ENCODE measurements at regions not wholly inside any gene's neighbourhood (a gene's known extent, or its start where the extent isn't known, plus 50 kb on each side); places are given as distances from the start of the nearest gene placed in this dataset.

DNA sequence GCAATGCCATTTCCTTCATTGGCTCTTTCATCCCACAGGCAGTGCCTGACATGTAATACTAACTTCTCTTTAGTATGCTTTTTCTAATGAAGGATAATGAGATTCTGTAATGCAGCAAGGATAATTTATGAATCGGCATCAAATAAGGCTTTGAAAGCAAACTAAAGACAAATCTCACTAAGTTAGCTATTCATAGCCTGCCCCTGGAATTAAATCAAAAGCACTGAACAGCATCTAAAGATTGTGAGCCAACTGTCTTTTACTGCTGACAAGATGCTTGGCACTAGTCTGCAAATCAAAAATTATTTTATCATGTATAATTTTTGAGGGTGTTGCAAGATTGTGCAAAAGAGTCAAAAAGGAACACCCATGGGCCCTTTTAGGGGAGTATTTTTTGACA lies 265.0 kb downstream of the CASP12 start:
- Histone ChIP-seq H3K27me3 (ENCODE audit: insufficient read depth, low read length, poor library complexity) (no peaks in the 10 kb centered on the region), H3K4me3 (ENCODE audit: low read depth in 1 of 2, low read length in 2 of 2) (no peak overlapping the region), H3K9me3 (ENCODE audit: insufficient read depth, low read length, severe bottlenecking) (no peaks in the 10 kb centered on the region), H3K9ac (ENCODE audit: low read depth, low read length) (no peak overlapping the region), H3K4me1 (ENCODE audit: insufficient read depth, low read length) (no peaks in the 10 kb centered on the region), H3K79me2 (ENCODE audit: insufficient read depth, low read length) (no peaks in the 10 kb centered on the region), H3K36me3 (ENCODE audit: insufficient read depth, low read length) (no peaks in the 10 kb centered on the region), H3K4me2 (ENCODE audit: insufficient read depth, low read length) (no peak overlapping the region), H3K27ac (ENCODE audit: low read length) (no peak overlapping the region), H4K20me1 (ENCODE audit: insufficient read depth, low read length) (no peaks in the 10 kb centered on the region), H2AFZ (ENCODE audit: low read depth, low read length) (no peak overlapping the region)
- TF ChIP-seq EZH2 (IDR thresholded peaks at IDR 0.05; ENCODE audit: borderline replicate concordance, low read depth, low read length, severe bottlenecking) = no peak
- TF ChIP-seq, protein P1, sequence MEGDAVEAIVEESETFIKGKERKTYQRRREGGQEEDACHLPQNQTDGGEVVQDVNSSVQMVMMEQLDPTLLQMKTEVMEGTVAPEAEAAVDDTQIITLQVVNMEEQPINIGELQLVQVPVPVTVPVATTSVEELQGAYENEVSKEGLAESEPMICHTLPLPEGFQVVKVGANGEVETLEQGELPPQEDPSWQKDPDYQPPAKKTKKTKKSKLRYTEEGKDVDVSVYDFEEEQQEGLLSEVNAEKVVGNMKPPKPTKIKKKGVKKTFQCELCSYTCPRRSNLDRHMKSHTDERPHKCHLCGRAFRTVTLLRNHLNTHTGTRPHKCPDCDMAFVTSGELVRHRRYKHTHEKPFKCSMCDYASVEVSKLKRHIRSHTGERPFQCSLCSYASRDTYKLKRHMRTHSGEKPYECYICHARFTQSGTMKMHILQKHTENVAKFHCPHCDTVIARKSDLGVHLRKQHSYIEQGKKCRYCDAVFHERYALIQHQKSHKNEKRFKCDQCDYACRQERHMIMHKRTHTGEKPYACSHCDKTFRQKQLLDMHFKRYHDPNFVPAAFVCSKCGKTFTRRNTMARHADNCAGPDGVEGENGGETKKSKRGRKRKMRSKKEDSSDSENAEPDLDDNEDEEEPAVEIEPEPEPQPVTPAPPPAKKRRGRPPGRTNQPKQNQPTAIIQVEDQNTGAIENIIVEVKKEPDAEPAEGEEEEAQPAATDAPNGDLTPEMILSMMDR (IDR thresholded peaks at IDR 0.05; ENCODE audit: borderline replicate concordance, extremely low read depth, low read length, poor library complexity, severe bottlenecking) = no peak
- ATAC-seq (ENCODE audit: insufficient read depth, low read depth) = no peak
- no peak for DNase-seq

DNA sequence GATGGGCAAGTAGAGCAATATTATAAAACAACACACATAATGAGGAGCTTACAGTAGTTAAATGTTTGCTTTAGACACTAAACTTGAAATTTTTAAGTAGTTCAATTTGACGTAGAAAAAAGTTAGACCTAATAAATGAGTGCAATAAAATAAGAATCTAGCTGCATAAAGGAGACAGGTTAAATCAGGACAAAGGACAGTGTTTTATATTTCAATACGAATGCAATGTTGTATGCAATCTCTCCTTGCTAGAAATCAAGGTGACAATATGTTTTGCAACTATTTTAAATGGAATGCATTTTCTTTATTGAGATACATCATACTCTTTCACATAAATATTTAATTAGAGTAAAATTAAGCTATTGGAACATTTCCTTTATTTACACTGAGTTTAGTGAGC lies 267.9 kb downstream of the CASP12 start:
- Histone ChIP-seq H3K79me2 (ENCODE audit: insufficient read depth, low read length) (no peaks in the 10 kb centered on the region), H3K9me3 (ENCODE audit: insufficient read depth, low read length, severe bottlenecking) (no peaks in the 10 kb centered on the region), H4K20me1 (ENCODE audit: insufficient read depth, low read length) (no peaks in the 10 kb centered on the region), H2AFZ (ENCODE audit: low read depth, low read length) (no peak overlapping the region), H3K9ac (ENCODE audit: low read depth, low read length) (no peak overlapping the region), H3K36me3 (ENCODE audit: insufficient read depth, low read length) (no peaks in the 10 kb centered on the region), H3K27me3 (ENCODE audit: insufficient read depth, low read length, poor library complexity) (no peaks in the 10 kb centered on the region), H3K4me1 (ENCODE audit: insufficient read depth, low read length) (no peaks in the 10 kb centered on the region), H3K27ac (ENCODE audit: low read length) (no peak overlapping the region), H3K4me3 (ENCODE audit: low read depth in 1 of 2, low read length in 2 of 2) (no peak overlapping the region), H3K4me2 (ENCODE audit: insufficient read depth, low read length) (no peak overlapping the region)
- no peak for DNase-seq
- TF ChIP-seq, protein P1 (IDR thresholded peaks at IDR 0.05; ENCODE audit: borderline replicate concordance, extremely low read depth, low read length, poor library complexity, severe bottlenecking) = no peak
- TF ChIP-seq EZH2 (IDR thresholded peaks at IDR 0.05; ENCODE audit: borderline replicate concordance, low read depth, low read length, severe bottlenecking) = no peak
- ATAC-seq (ENCODE audit: insufficient read depth, low read depth) = no peak

- no peak for TF ChIP-seq EZH2 (IDR thresholded peaks at IDR 0.05; ENCODE audit: borderline replicate concordance, low read depth, low read length, severe bottlenecking)
- TF ChIP-seq, protein P1 (IDR thresholded peaks at IDR 0.05; ENCODE audit: borderline replicate concordance, extremely low read depth, low read length, poor library complexity, severe bottlenecking) = no peak
Observed at GRCh38 chr11:104625246-104625645, 273.0 kb downstream of the CASP12 start.

GRCh38 chr11:104624021-104624420 lies 274.2 kb downstream of the CASP12 start:
- no peak overlapping the region for H3K9ac ChIP-seq (ENCODE audit: low read depth, low read length)
- no peaks in the 10 kb centered on the region for H4K20me1 ChIP-seq (ENCODE audit: insufficient read depth, low read length)
- no peaks in the 10 kb centered on the region for H3K79me2 ChIP-seq (ENCODE audit: insufficient read depth, low read length)
- no peak for DNase-seq
- no peak overlapping the region for H2AFZ ChIP-seq (ENCODE audit: low read depth, low read length)
- no peaks in the 10 kb centered on the region for H3K36me3 ChIP-seq (ENCODE audit: insufficient read depth, low read length)
- no peak overlapping the region for H3K4me2 ChIP-seq (ENCODE audit: insufficient read depth, low read length)
- no peaks in the 10 kb centered on the region for H3K9me3 ChIP-seq (ENCODE audit: insufficient read depth, low read length, severe bottlenecking)
- H3K4me1 ChIP-seq (ENCODE audit: insufficient read depth, low read length) = peaks cover 5% of the 10 kb centered on the region
- ATAC-seq (ENCODE audit: insufficient read depth, low read depth) = no peak
- no peaks in the 10 kb centered on the region for H3K27me3 ChIP-seq (ENCODE audit: insufficient read depth, low read length, poor library complexity)
- H3K4me3 ChIP-seq (ENCODE audit: low read depth in 1 of 2, low read length in 2 of 2) = no peak overlapping the region
- TF ChIP-seq, protein P1 (IDR thresholded peaks at IDR 0.05; ENCODE audit: borderline replicate concordance, extremely low read depth, low read length, poor library complexity, severe bottlenecking) = no peak
- TF ChIP-seq EZH2 (IDR thresholded peaks at IDR 0.05; ENCODE audit: borderline replicate concordance, low read depth, low read length, severe bottlenecking) = no peak
- no peak overlapping the region for H3K27ac ChIP-seq (ENCODE audit: low read length)

More at GRCh38 chr11:104625246-104625645, 273.0 kb downstream of the CASP12 start:
- H3K36me3 ChIP-seq (ENCODE audit: insufficient read depth, low read length) = no peaks in the 10 kb centered on the region
- no peaks in the 10 kb centered on the region for H3K79me2 ChIP-seq (ENCODE audit: insufficient read depth, low read length)
- no peak overlapping the region for H3K4me2 ChIP-seq (ENCODE audit: insufficient read depth, low read length)
- no peak overlapping the region for H2AFZ ChIP-seq (ENCODE audit: low read depth, low read length)
- DNase-seq (no peak), ATAC-seq (ENCODE audit: insufficient read depth, low read depth) (no peak)
- no peak overlapping the region for H3K4me3 ChIP-seq (ENCODE audit: low read depth in 1 of 2, low read length in 2 of 2)
- H4K20me1 ChIP-seq (ENCODE audit: insufficient read depth, low read length) = no peaks in the 10 kb centered on the region
- H3K4me1 ChIP-seq (ENCODE audit: insufficient read depth, low read length) = peaks cover 5% of the 10 kb centered on the region
- H3K9me3 ChIP-seq (ENCODE audit: insufficient read depth, low read length, severe bottlenecking) = no peaks in the 10 kb centered on the region
- no peak overlapping the region for H3K27ac ChIP-seq (ENCODE audit: low read length)
- H3K9ac ChIP-seq (ENCODE audit: low read depth, low read length) = no peak overlapping the region
- no peaks in the 10 kb centered on the region for H3K27me3 ChIP-seq (ENCODE audit: insufficient read depth, low read length, poor library complexity)

Measured in DND-41 (cell line).